T-cell (primary cell): ENCODE measurements at regions not wholly inside any gene's neighbourhood (a gene's known extent, or its start where the extent isn't known, plus 50 kb on each side); places are given as distances from the start of the nearest gene placed in this dataset.

ENCODE experiments used
- ATAC-seq, 4 experiments: fragments of 200-7000 bp in 3 of 4; fragments of 150-1000 bp in 1 of 4; cut with Tn5 transposase; replicated peaks in 1 of 4; 1 replicate in 3 of 4; 2 replicates in 1 of 4; pipeline ENCODE4 v1.10.0; 2021; ENCODE audit warnings: moderate library complexity in 3 of 4, mild to moderate bottlenecking in 2 of 4, moderate number of reproducible peaks in 1 of 4
- CTCF ChIA-PET, 2 donors: fragments of 300-600 bp; sonication (Branson Sonifier 250); formaldehyde crosslinking; loops; one replicate each; lab custom pipeline; 2022; ENCODE audit warnings: antibody characterized with exemption in 2 of 2; lab: Charles Lee
- POLR2A ChIA-PET, 2 donors: fragments of 300-600 bp; sonication (Branson Sonifier 250); formaldehyde crosslinking; loops; one replicate each; lab custom pipeline; 2022; ENCODE audit warnings: antibody characterized with exemption in 2 of 2; lab: Charles Lee
- DNase-seq, 35 experiments: peaks; one replicate each; pipeline versions ENCODE4 v3.0.0 to v3.0.0-alpha.2; 2013 to 2023
- H3K27ac ChIP-seq: one replicate; pipeline ENCODE4 v1.5.1; 2013; ENCODE audit warnings: low read length
- H3K27me3 ChIP-seq, 2 experiments: replicated peaks in 1 of 2; 1 replicate in 1 of 2; 2 replicates in 1 of 2; pipeline versions ENCODE4 v1.6.1 to v1.7.0; 2013; ENCODE audit warnings: low read length in 1 of 2, mixed read lengths in 1 of 2; ENCODE audit not compliant: control insufficient read depth in 2 of 2, insufficient read depth in 2 of 2; ENCODE audit errors: extremely low read depth in 1 of 2
- H3K36me3 ChIP-seq, 2 donors: 1 replicate in 1 of 2; 2 replicates in 1 of 2; pipeline versions ENCODE4 v1.6.1 to v1.7.0; 2013; ENCODE audit warnings: low read length in 1 of 2; ENCODE audit not compliant: control insufficient read depth in 2 of 2, insufficient read depth in 1 of 2; ENCODE audit errors: extremely low read depth in 1 of 2
- H3K4me1 ChIP-seq, 2 experiments: 1 replicate in 1 of 2; 2 replicates in 1 of 2; pipeline versions ENCODE4 v1.6.1 to v1.7.0; 2013; ENCODE audit warnings: low read length in 2 of 2, mixed read lengths in 1 of 2; ENCODE audit not compliant: insufficient read depth in 2 of 2, control insufficient read depth in 1 of 2; ENCODE audit errors: extremely low read depth in 1 of 2
- H3K4me3 ChIP-seq, 2 donors: 1 replicate in 1 of 2; 2 replicates in 1 of 2; pipeline versions ENCODE4 v1.5.1 to v1.7.0; 2013; ENCODE audit warnings: mild to moderate bottlenecking in 2 of 2, low read length in 1 of 2, moderate library complexity in 1 of 2; ENCODE audit not compliant: control insufficient read depth in 1 of 2; ENCODE audit errors: extremely low read depth in 1 of 2
- H3K9me3 ChIP-seq: 2 replicates; pipeline ENCODE4 v1.7.0; 2013
- H3K27ac Mint-ChIP-seq, 2 donors: one replicate each; pipeline ENCODE4 v1.8.0; 2020 to 2021; ENCODE audit warnings: mild to moderate bottlenecking in 2 of 2, mixed read lengths in 2 of 2
- H3K27me3 Mint-ChIP-seq, 2 donors: one replicate each; pipeline ENCODE4 v1.8.0; 2021 to 2022; ENCODE audit warnings: mixed read lengths in 2 of 2
- H3K36me3 Mint-ChIP-seq: one replicate; pipeline ENCODE4 v1.8.0; 2021; ENCODE audit warnings: mixed read lengths
- H3K4me1 Mint-ChIP-seq, 3 donors: one replicate each; pipeline ENCODE4 v1.8.0; 2020 to 2022; ENCODE audit warnings: mixed read lengths in 3 of 3, mild to moderate bottlenecking in 1 of 3
- H3K4me3 Mint-ChIP-seq, 3 donors: one replicate each; pipeline ENCODE4 v1.8.0; 2020 to 2022; ENCODE audit warnings: mild to moderate bottlenecking in 3 of 3, mixed read lengths in 3 of 3, moderate library complexity in 3 of 3
- H3K9me3 Mint-ChIP-seq, 3 donors: one replicate each; pipeline ENCODE4 v1.8.0; 2020 to 2022; ENCODE audit warnings: mixed read lengths in 3 of 3
- WGBS: methylation state at CpG from one replicate; pipeline ENCODE4 v1.1.5; 2013; ENCODE audit warnings: missing lambda C conversion rate; ENCODE audit not compliant: insufficient coverage; 5-methylcytosine and 5-hydroxymethylcytosine counted together

GRCh38 chr9:119961774-119962424 is 592.7 kb upstream of the BRINP1 start:
- no peaks in the 10 kb centered on the region for H3K9me3 ChIP-seq
- no peak for DNase-seq
- H3K36me3 ChIP-seq: no peaks in the 10 kb centered on the region
- no peak overlapping the region for H3K27ac Mint-ChIP-seq
- no peak overlapping the region for H3K4me3 ChIP-seq
- H3K4me1 ChIP-seq: no peaks in the 10 kb centered on the region
- H3K9me3 Mint-ChIP-seq: peaks cover 0 to 4% (median 0%) of the 10 kb centered on the region in 3 donors
- WGBS: 24% methylated on average over 8 of the region's 19 CpGs
- CTCF ChIA-PET: interaction anchor here in 1 of 2 donors (0.6 kb wide), 1 partner anchor 7 kb away, joined by 3 read pairs; no protein-coding TSS in a partner anchor
- H3K36me3 Mint-ChIP-seq: no peaks in the 10 kb centered on the region
- POLR2A ChIA-PET: no interaction called here
- no peaks in the 10 kb centered on the region for H3K4me1 Mint-ChIP-seq
- H3K4me3 Mint-ChIP-seq: no peak overlapping the region
- H3K27me3 ChIP-seq: peaks cover 0 to 4% of the 10 kb centered on the region in 2 experiments
- ATAC-seq: no peak
- peaks cover 7 to 8% of the 10 kb centered on the region in 2 donors for H3K27me3 Mint-ChIP-seq
- no peak overlapping the region for H3K27ac ChIP-seq

DNA sequence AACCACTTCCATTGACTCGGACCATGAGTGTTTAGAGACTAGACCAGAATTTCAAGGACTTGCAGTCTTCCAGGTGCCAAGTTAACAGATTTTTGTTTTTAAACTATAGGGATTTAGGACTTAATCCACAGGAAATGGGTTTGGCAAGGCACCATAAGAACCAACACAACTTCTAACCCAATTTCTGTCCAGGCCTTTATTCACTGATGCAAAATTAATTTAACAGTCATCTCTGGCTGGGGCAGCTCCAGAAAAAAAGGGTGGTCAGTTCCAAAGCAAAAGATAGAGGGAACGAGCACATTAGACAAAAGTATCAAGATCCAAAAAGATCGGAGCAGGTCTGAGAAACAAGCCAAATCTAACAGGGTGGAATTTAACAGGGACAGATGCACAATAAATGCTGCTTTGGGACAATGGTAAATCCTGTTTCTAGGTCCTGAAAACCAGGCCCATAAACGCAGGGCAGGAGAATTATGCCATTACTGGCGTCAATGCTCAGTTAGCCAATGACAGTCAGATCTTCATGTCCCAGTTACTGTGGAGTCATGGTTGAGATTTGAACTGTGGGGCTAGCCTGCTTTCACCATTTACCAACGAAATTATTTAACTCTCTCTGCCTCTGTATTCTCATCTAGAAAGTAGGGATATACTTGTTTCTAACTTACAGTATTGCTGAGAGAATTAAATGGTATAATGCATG is 590.8 kb upstream of the BRINP1 start:
- Histone ChIP-seq H3K36me3 (no peaks in the 10 kb centered on the region), H3K9me3 (no peaks in the 10 kb centered on the region), H3K4me3 (no peak overlapping the region), H3K27ac (no peak overlapping the region), H3K27me3 (peaks cover 0 to 4% of the 10 kb centered on the region in 2 experiments), H3K4me1 (no peaks in the 10 kb centered on the region)
- Mint-ChIP-seq H3K27me3 (peaks cover 4 to 5% of the 10 kb centered on the region in 2 donors), H3K36me3 (no peaks in the 10 kb centered on the region), H3K4me3 (no peak overlapping the region), H3K4me1 (no peaks in the 10 kb centered on the region), H3K9me3 (peaks cover 0 to 4% (median 0%) of the 10 kb centered on the region in 3 donors), H3K27ac (no peak overlapping the region)
- DNase-seq: no peak
- ChIA-PET CTCF (no interaction called here), POLR2A (no interaction called here)
- 75% methylated on average over 2 of the region's 6 CpGs for WGBS
- no peak for ATAC-seq

GRCh38 chr9:119956111-119956510 is 586.9 kb upstream of the BRINP1 start:
- WGBS: no CpG with 5 or more reads among the region's 2 CpGs

DNA sequence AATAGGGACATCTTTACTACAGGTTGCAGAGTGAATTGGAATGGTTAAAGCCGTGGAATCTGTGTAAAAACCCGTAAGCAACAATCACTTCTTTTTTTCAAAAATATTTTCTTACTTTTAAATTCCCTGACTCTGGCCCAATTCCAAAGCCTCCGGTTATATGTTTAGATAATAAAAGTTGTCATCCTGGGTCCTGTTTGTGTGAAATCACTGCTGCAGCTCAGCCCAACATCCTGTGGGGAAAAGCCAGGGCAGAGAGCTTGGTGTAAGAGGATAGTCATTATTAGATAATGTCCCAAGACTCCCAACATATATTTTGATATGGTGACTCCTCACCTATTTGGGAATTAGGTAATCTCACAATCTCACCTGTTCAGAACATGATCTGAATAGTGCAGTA is 586.0 kb upstream of the BRINP1 start:
- no peak overlapping the region for H3K27ac Mint-ChIP-seq
- Histone ChIP-seq H3K4me3 (no peak overlapping the region), H3K4me1 (no peaks in the 10 kb centered on the region), H3K9me3 (no peaks in the 10 kb centered on the region), H3K27me3 (no peaks in the 10 kb centered on the region), H3K27ac (no peak overlapping the region), H3K36me3 (no peaks in the 10 kb centered on the region)
- no peak for ATAC-seq
- no peak for DNase-seq
- H3K27me3 Mint-ChIP-seq: no peaks in the 10 kb centered on the region
- no peaks in the 10 kb centered on the region for H3K36me3 Mint-ChIP-seq
- H3K9me3 Mint-ChIP-seq: peaks cover 0 to under 1% (median 0%) of the 10 kb centered on the region in 3 donors
- no peak overlapping the region for H3K4me3 Mint-ChIP-seq
- ChIA-PET CTCF (no interaction called here), POLR2A (no interaction called here)
- no peaks in the 10 kb centered on the region for H3K4me1 Mint-ChIP-seq
- no CpG with 5 or more reads among the region's 3 CpGs for WGBS

More at GRCh38 chr9:119956111-119956510, 586.9 kb upstream of the BRINP1 start:
- Histone ChIP-seq H3K27me3 (no peaks in the 10 kb centered on the region), H3K36me3 (no peaks in the 10 kb centered on the region), H3K4me3 (no peak overlapping the region), H3K9me3 (no peaks in the 10 kb centered on the region), H3K4me1 (no peaks in the 10 kb centered on the region), H3K27ac (no peak overlapping the region)
- Mint-ChIP-seq H3K9me3 (no peaks in the 10 kb centered on the region), H3K27me3 (no peaks in the 10 kb centered on the region), H3K4me1 (no peaks in the 10 kb centered on the region), H3K36me3 (no peaks in the 10 kb centered on the region), H3K4me3 (no peak overlapping the region), H3K27ac (no peak overlapping the region)
- ATAC-seq: no peak
- ChIA-PET POLR2A (no interaction called here), CTCF (no interaction called here)
- DNase-seq: no peak

DNA sequence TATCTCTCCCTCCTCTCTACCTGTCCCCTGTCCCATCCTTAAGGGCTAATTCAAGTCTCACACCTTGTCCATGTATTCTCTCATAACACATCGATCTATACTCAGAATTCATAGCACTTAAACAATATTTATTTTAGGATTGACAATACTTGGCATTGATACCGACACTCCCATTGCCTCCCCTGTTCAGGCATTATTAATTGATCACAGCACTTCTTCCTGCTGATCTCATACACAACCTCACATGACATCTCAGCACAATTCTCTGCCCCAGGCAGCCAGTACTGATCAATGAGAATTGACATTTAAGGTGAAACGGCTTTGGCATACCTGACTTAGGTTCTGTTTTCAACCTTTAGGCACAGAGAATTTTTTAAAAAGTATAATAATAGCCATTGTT is 582.4 kb upstream of the BRINP1 start:
- H3K27ac ChIP-seq: no peak overlapping the region
- H3K27me3 ChIP-seq: no peaks in the 10 kb centered on the region
- ChIA-PET POLR2A (no interaction called here), CTCF (no interaction called here)
- no peak for DNase-seq
- no peaks in the 10 kb centered on the region for H3K4me1 ChIP-seq
- H3K4me3 ChIP-seq: no peak overlapping the region
- H3K9me3 ChIP-seq: no peaks in the 10 kb centered on the region
- no peaks in the 10 kb centered on the region for H3K36me3 Mint-ChIP-seq
- H3K36me3 ChIP-seq: no peaks in the 10 kb centered on the region
- WGBS: 83% methylated on average over 1 of the region's 3 CpGs
- peaks cover 0 to 4% (median 0%) of the 10 kb centered on the region in 3 donors for H3K9me3 Mint-ChIP-seq
- H3K4me3 Mint-ChIP-seq: no peak overlapping the region
- H3K4me1 Mint-ChIP-seq: no peaks in the 10 kb centered on the region
- H3K27me3 Mint-ChIP-seq: peaks cover 0 to 4% of the 10 kb centered on the region in 2 donors
- H3K27ac Mint-ChIP-seq: no peak overlapping the region
- ATAC-seq: no peak

- CTCF ChIA-PET: no interaction called here
- DNase-seq (no peak), ATAC-seq (no peak)
- H3K36me3 ChIP-seq: no peaks in the 10 kb centered on the region
- no peak overlapping the region for H3K27ac ChIP-seq
- POLR2A ChIA-PET: no interaction called here
- no peaks in the 10 kb centered on the region for H3K27me3 ChIP-seq
- Mint-ChIP-seq H3K27ac (no peak overlapping the region), H3K4me3 (no peak overlapping the region), H3K9me3 (peaks cover 0 to 4% (median 0%) of the 10 kb centered on the region in 3 donors), H3K4me1 (no peaks in the 10 kb centered on the region), H3K27me3 (peaks cover 0 to 4% of the 10 kb centered on the region in 2 donors), H3K36me3 (no peaks in the 10 kb centered on the region)
- WGBS: no CpG with 5 or more reads among the region's 1 CpG
- no peaks in the 10 kb centered on the region for H3K9me3 ChIP-seq
- no peak overlapping the region for H3K4me3 ChIP-seq
- no peaks in the 10 kb centered on the region for H3K4me1 ChIP-seq
These were observed 581.9 kb upstream of the BRINP1 start for GRCh38 chr9:119951090-119951489.
